GM23338 (cell line): ENCODE measurements at regions not wholly inside any gene's neighbourhood (a gene's known extent, or its start where the extent isn't known, plus 50 kb on each side); places are given as distances from the start of the nearest gene placed in this dataset.

Experiments
- ATAC-seq: fragments of 200-7000 bp; cut with Tn5 transposase; 3 replicates; pipeline ENCODE4 v1.9.1; 2020
- DNase-seq: peaks from one replicate; pipeline ENCODE4 v3.0.0-alpha.2; 2015; ENCODE audit warnings: low spot score
- H2AFZ ChIP-seq: fragments of 200-600 bp; sonication (generic); 2 replicates; pipeline ENCODE4 v1.8.0; 2016; ENCODE audit warnings: antibody characterized with exemption, mild to moderate bottlenecking, moderate library complexity
- H3F3A ChIP-seq: fragments of 200-600 bp; sonication (generic); replicated peaks from 2 replicates; pipeline ENCODE4 v1.8.0; 2017; ENCODE audit warnings: antibody characterized with exemption, mixed run types, low read depth
- H3K27ac ChIP-seq: fragments of 200-600 bp; sonication (generic); 2 replicates; pipeline ENCODE4 v1.6.1; 2016; ENCODE audit warnings: low read depth
- H3K27me3 ChIP-seq: fragments of 200-600 bp; sonication (generic); 2 replicates; pipeline ENCODE4 v1.8.0; 2016; ENCODE audit warnings: mild to moderate bottlenecking, mixed run types, moderate library complexity; ENCODE audit not compliant: insufficient read depth
- H3K36me3 ChIP-seq: fragments of 200-600 bp; sonication (generic); 2 replicates; pipeline ENCODE4 v1.8.0; 2016; ENCODE audit warnings: mild to moderate bottlenecking; ENCODE audit not compliant: insufficient read depth
- H3K4me1 ChIP-seq: fragments of 200-600 bp; sonication (generic); 2 replicates; pipeline ENCODE4 v1.8.0; 2016; ENCODE audit warnings: mild to moderate bottlenecking, moderate library complexity; ENCODE audit not compliant: insufficient read depth
- H3K4me2 ChIP-seq: fragments of 200-600 bp; sonication (generic); 2 replicates; pipeline ENCODE4 v1.7.1; 2017; ENCODE audit warnings: mixed run types
- H3K4me3 ChIP-seq: fragments of 200-600 bp; sonication (generic); 2 replicates; pipeline ENCODE4 v1.6.1; 2016; ENCODE audit warnings: mixed run types
- H3K79me2 ChIP-seq: fragments of 200-600 bp; sonication (generic); replicated peaks from 2 replicates; pipeline ENCODE4 v1.8.0; 2017; ENCODE audit warnings: mild to moderate bottlenecking; ENCODE audit not compliant: insufficient read depth
- H3K9me2 ChIP-seq: fragments of 200-600 bp; sonication (generic); 2 replicates; pipeline ENCODE4 v1.8.0; 2017; ENCODE audit not compliant: insufficient read depth
- H4K20me1 ChIP-seq: fragments of 200-600 bp; sonication (generic); replicated peaks from 2 replicates; pipeline ENCODE4 v1.8.0; 2017; ENCODE audit warnings: mild to moderate bottlenecking; ENCODE audit not compliant: insufficient read depth
- H3K27ac Mint-ChIP-seq: 2 replicates; pipeline ENCODE4 v1.8.0; 2020; ENCODE audit warnings: inconsistent platforms, mild to moderate bottlenecking, moderate library complexity, mixed read lengths
- H3K27me3 Mint-ChIP-seq: 3 replicates; pipeline ENCODE4 v1.8.0; 2022; ENCODE audit warnings: low read depth, mild to moderate bottlenecking, moderate library complexity, mixed read lengths, inconsistent platforms; ENCODE audit not compliant: insufficient read depth, poor library complexity
- H3K36me3 Mint-ChIP-seq: 3 replicates; pipeline ENCODE4 v1.8.0; 2021; ENCODE audit warnings: low read depth, mild to moderate bottlenecking, inconsistent platforms, moderate library complexity, mixed read lengths
- H3K4me1 Mint-ChIP-seq: 3 replicates; pipeline ENCODE4 v1.8.0; 2020; ENCODE audit warnings: mild to moderate bottlenecking, inconsistent platforms, mixed read lengths
- H3K4me3 Mint-ChIP-seq: 3 replicates; pipeline ENCODE4 v1.8.0; 2021; ENCODE audit warnings: moderate library complexity, mild to moderate bottlenecking, inconsistent platforms, mixed read lengths
- H3K9me3 Mint-ChIP-seq: 3 replicates; pipeline ENCODE4 v1.8.0; 2020; ENCODE audit warnings: moderate library complexity, mild to moderate bottlenecking, inconsistent platforms, mixed read lengths
- CTCF ChIP-seq, 2 experiments: fragments of 200-600 bp in 1 of 2; sonication (generic) in 1 of 2; conservative IDR thresholded peaks; 2 replicates each; pipeline versions ENCODE4 v1.5.1 to v1.6.1; 2016 to 2017; ENCODE audit warnings: antibody characterized with exemption in 2 of 2, low read depth in 2 of 2, mild to moderate bottlenecking in 2 of 2, moderate library complexity in 1 of 2
- ETS1 ChIP-seq: IDR thresholded peaks from 2 replicates; pipeline ENCODE4 v1.6.1; 2016; ENCODE audit warnings: antibody characterized with exemption
- NANOG ChIP-seq: IDR thresholded peaks from 2 replicates; pipeline ENCODE4 v1.6.1; 2016; ENCODE audit warnings: antibody characterized with exemption, borderline replicate concordance
- POLR2AphosphoS5 ChIP-seq: IDR thresholded peaks from 2 replicates; pipeline ENCODE4 v1.6.1; 2016; ENCODE audit warnings: antibody characterized with exemption, low read depth
- REST ChIP-seq: IDR thresholded peaks from one replicate; pipeline ENCODE4 v1.6.1; 2018; ENCODE audit warnings: antibody characterized with exemption; ENCODE audit not compliant: unreplicated experiment
- STAT1 ChIP-seq: IDR thresholded peaks from one replicate; pipeline ENCODE4 v1.6.1; 2016; ENCODE audit warnings: antibody characterized with exemption; ENCODE audit not compliant: unreplicated experiment
- ZNF114 ChIP-seq: fragments of 250-450 bp; sonication (Bioruptor Pico); IDR thresholded peaks from 2 replicates; pipeline ENCODE4 v1.5.0; 2020; ENCODE audit warnings: mild to moderate bottlenecking, moderate library complexity
- ZNF331 ChIP-seq: fragments of 250-450 bp; sonication (Bioruptor Pico); IDR thresholded peaks from 2 replicates; pipeline ENCODE4 v1.5.0; 2020; ENCODE audit warnings: low read depth, mild to moderate bottlenecking, moderate library complexity
- ZNF462 ChIP-seq: fragments of 250-450 bp; sonication (Bioruptor Pico); IDR thresholded peaks from 2 replicates; pipeline ENCODE4 v1.5.0; 2020; ENCODE audit warnings: mild to moderate bottlenecking, moderate library complexity

- H4K20me1 ChIP-seq: no peaks in the 10 kb centered on the region
- no peak overlapping the region for H3K27ac ChIP-seq
- H3F3A ChIP-seq: no peaks in the 10 kb centered on the region
- H3K27me3 ChIP-seq: no peaks in the 10 kb centered on the region
- TF ChIP-seq ZNF331 (no peak), ZNF462 (CRISPR knock-in tag) (no peak), ZNF114 (CRISPR knock-in tag) (no peak), REST (no peak), ETS1 (no peak), CTCF (conservative IDR thresholded peaks at IDR 0.05; ENCODE audit: low read depth in 2 of 2) (no peak), STAT1 (no peak), NANOG (no peak), POLR2AphosphoS5 (no peak)
- H3K4me3 ChIP-seq: no peak overlapping the region
- no peaks in the 10 kb centered on the region for H3K79me2 ChIP-seq
- no peaks in the 10 kb centered on the region for H3K36me3 ChIP-seq
- Mint-ChIP-seq H3K27me3 (no peaks in the 10 kb centered on the region), H3K27ac (no peak overlapping the region), H3K36me3 (no peaks in the 10 kb centered on the region), H3K4me1 (no peaks in the 10 kb centered on the region), H3K9me3 (no peaks in the 10 kb centered on the region; the same call in 2 of the 3 replicates), H3K4me3 (no peak overlapping the region)
- no peaks in the 10 kb centered on the region for H3K4me1 ChIP-seq
- no peak for DNase-seq
- H3K4me2 ChIP-seq: no peak overlapping the region
- peaks cover 12% of the 10 kb centered on the region for H3K9me2 ChIP-seq
- no peak overlapping the region for H2AFZ ChIP-seq
- no peak for ATAC-seq
These were observed 349.0 kb downstream of the TXNL1 start for GRCh38 chr18:56289381-56289780.
